ENCODE measurements at regions not wholly inside any gene's neighbourhood (a gene's known extent, or its start where the extent isn't known, plus 50 kb on each side); places are given as distances from the start of the nearest gene placed in this dataset.

DNA sequence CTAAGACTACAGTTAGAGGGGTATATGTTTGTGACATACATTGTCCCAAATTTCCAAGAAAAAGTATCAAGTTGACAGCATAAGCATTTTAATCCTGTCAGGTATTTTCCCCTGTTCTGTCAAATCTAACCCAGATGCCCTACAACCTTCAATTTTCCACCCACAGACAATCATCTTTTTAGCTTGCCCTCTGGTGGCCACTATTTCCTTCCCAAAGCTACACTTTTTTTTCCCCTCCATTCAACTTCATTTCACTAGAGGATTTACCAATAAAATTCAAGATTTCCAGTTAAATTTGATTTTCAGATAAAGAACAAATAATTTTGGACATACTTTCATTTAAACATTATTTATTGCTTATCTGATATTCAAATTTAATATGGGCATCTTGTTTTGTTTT, 286.6 kb downstream of the TENT5A start:
- TF ChIP-seq, protein P1, sequence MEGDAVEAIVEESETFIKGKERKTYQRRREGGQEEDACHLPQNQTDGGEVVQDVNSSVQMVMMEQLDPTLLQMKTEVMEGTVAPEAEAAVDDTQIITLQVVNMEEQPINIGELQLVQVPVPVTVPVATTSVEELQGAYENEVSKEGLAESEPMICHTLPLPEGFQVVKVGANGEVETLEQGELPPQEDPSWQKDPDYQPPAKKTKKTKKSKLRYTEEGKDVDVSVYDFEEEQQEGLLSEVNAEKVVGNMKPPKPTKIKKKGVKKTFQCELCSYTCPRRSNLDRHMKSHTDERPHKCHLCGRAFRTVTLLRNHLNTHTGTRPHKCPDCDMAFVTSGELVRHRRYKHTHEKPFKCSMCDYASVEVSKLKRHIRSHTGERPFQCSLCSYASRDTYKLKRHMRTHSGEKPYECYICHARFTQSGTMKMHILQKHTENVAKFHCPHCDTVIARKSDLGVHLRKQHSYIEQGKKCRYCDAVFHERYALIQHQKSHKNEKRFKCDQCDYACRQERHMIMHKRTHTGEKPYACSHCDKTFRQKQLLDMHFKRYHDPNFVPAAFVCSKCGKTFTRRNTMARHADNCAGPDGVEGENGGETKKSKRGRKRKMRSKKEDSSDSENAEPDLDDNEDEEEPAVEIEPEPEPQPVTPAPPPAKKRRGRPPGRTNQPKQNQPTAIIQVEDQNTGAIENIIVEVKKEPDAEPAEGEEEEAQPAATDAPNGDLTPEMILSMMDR (IDR thresholded peaks at IDR 0.05; ENCODE audit: unreplicated experiment): peak; percentile 61
- H3K36me3 Mint-ChIP-seq (ENCODE audit: insufficient read depth, unreplicated experiment): no peaks in the 10 kb centered on the region
- intact Hi-C loops (cut with micrococcal nuclease; ENCODE audit: unreplicated experiment): loop anchor here (5.0 to 10.0 kb wide), 2 partner anchors 221 to 724 kb away; no protein-coding TSS in a partner anchor

DNA sequence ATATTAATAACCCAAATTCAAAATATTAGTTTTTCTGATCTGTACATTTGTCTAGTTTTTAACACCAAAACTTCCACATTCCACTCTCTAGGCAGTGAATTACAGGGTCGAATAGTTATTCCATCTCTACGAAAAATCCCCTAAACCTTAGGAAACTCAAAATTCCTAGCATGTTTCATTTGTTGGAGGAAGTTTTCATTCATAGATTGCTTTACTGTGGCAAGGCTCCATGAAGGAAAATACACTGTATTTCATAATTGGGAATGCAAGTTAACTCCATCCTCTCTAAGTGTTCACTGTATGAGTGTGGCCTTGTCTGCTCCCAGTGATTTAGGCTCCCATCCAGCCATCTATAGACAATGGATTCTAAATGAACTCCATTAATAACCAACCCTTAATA, 296.1 kb downstream of the TENT5A start:
- no peak overlapping the region for H3K4me3 Mint-ChIP-seq (ENCODE audit: low read depth, unreplicated experiment)
- no TSS peak for BruUV-seq (replicated peaks)
- H3K4me1 Mint-ChIP-seq (ENCODE audit: low read depth, unreplicated experiment): no peaks in the 10 kb centered on the region
- no peak for DNase-seq
- H3K9me3 Mint-ChIP-seq (ENCODE audit: low read depth, unreplicated experiment): peaks cover 2% of the 10 kb centered on the region
- H3K36me3 Mint-ChIP-seq (ENCODE audit: insufficient read depth, unreplicated experiment): no peaks in the 10 kb centered on the region
- H3K27ac Mint-ChIP-seq (ENCODE audit: unreplicated experiment): no peak overlapping the region
- TF ChIP-seq, protein P1 (IDR thresholded peaks at IDR 0.05; ENCODE audit: unreplicated experiment): no peak
- intact Hi-C loops (cut with micrococcal nuclease; ENCODE audit: unreplicated experiment): loop anchor here (10.0 kb wide), 2 partner anchors 352 to 852 kb away; no protein-coding TSS in a partner anchor
- H3K27me3 Mint-ChIP-seq (ENCODE audit: unreplicated experiment): no peaks in the 10 kb centered on the region
- CTCF ChIA-PET: no interaction called here

More for the DNA sequence above, 286.6 kb downstream of the TENT5A start:
- Mint-ChIP-seq H3K27ac (ENCODE audit: unreplicated experiment) (no peak overlapping the region), H3K27me3 (ENCODE audit: unreplicated experiment) (no peaks in the 10 kb centered on the region), H3K9me3 (ENCODE audit: low read depth, unreplicated experiment) (peaks cover 7% of the 10 kb centered on the region), H3K4me1 (ENCODE audit: low read depth, unreplicated experiment) (no peaks in the 10 kb centered on the region), H3K4me3 (ENCODE audit: low read depth, unreplicated experiment) (no peak overlapping the region)
- peak; percentile 26 for DNase-seq
- BruUV-seq (replicated peaks): no TSS peak
- CTCF ChIA-PET: no interaction called here

DNA sequence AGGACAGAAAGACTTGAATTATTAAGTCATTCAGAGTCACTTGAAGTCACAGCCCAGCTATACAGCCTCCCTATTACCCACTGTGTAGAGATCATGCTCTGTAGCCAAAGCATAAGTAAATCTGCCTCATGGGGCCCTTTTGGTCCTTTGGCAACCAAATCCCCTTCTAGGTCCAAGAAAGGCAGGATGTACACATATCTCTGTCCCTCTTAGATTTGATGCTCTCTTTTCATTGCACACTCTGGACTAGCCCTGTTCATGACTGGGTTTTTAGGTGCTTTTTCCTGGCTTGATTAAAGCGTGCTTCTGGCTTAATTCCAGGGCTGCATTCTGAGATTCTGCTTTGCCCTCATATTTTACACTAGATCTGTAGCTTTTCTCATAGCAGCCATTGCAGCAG, 296.8 kb downstream of the TENT5A start:
- Mint-ChIP-seq H3K27me3 (ENCODE audit: unreplicated experiment) (no peaks in the 10 kb centered on the region), H3K9me3 (ENCODE audit: low read depth, unreplicated experiment) (peaks cover 2% of the 10 kb centered on the region), H3K4me1 (ENCODE audit: low read depth, unreplicated experiment) (no peaks in the 10 kb centered on the region), H3K27ac (ENCODE audit: unreplicated experiment) (no peak overlapping the region), H3K36me3 (ENCODE audit: insufficient read depth, unreplicated experiment) (no peaks in the 10 kb centered on the region), H3K4me3 (ENCODE audit: low read depth, unreplicated experiment) (no peak overlapping the region)
- no TSS peak for BruUV-seq (replicated peaks)
- DNase-seq: no peak
- CTCF ChIA-PET: no interaction called here
- TF ChIP-seq, protein P1 (IDR thresholded peaks at IDR 0.05; ENCODE audit: unreplicated experiment): no peak
- intact Hi-C loops (cut with micrococcal nuclease; ENCODE audit: unreplicated experiment): loop anchor here (10.0 kb wide), 2 partner anchors 351 to 851 kb away; no protein-coding TSS in a partner anchor

DNA sequence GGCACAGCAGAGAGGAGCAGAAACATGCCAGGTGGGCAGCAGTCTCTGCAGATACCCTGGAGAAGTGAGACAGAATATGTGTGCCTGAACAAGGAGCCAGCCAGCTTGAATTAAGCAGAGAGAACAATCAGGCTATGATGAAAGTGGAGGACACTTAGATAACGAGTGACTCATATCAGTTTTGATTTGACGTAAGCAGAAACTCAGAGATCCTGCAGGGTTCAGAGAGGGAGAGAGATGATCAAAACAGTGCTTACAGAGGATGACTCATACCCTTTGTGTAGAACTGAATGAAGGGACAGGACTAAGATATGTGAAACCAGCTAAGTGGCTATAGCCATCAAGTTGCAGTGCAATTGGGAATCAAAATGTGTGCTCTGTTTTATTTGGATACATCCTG, 300.7 kb downstream of the TENT5A start:
- peaks cover 7% of the 10 kb centered on the region for H3K4me1 Mint-ChIP-seq (ENCODE audit: low read depth, unreplicated experiment)
- no peak overlapping the region for H3K4me3 Mint-ChIP-seq (ENCODE audit: low read depth, unreplicated experiment)
- no peaks in the 10 kb centered on the region for H3K27me3 Mint-ChIP-seq (ENCODE audit: unreplicated experiment)
- CTCF ChIA-PET: interaction anchor here (1.0 to 1.2 kb wide), 3 partner anchors 8 to 375 kb away, joined by 3 to 4 read pairs (median 3); no protein-coding TSS in a partner anchor
- BruUV-seq (replicated peaks): no TSS peak
- no peaks in the 10 kb centered on the region for H3K36me3 Mint-ChIP-seq (ENCODE audit: insufficient read depth, unreplicated experiment)
- TF ChIP-seq, protein P1 (IDR thresholded peaks at IDR 0.05; ENCODE audit: unreplicated experiment): no peak
- intact Hi-C loops (cut with micrococcal nuclease; ENCODE audit: unreplicated experiment): loop anchor here (5.0 to 10.0 kb wide), 3 partner anchors 347 to 847 kb away; no protein-coding TSS in a partner anchor
- peaks cover 2% of the 10 kb centered on the region for H3K9me3 Mint-ChIP-seq (ENCODE audit: low read depth, unreplicated experiment)
- no peak overlapping the region for H3K27ac Mint-ChIP-seq (ENCODE audit: unreplicated experiment)
- DNase-seq: peak; percentile 16

Data from Calu3 (cell line).